LNCAP (cell line): ENCODE measurements at regions not wholly inside any gene's neighbourhood (a gene's known extent, or its start where the extent isn't known, plus 50 kb on each side); places are given as distances from the start of the nearest gene placed in this dataset.

Experiments
- CTCF ChIP-seq: fragments of 450-650 bp; IDR thresholded peaks from 2 replicates; pipeline ENCODE4 v1.5.1; 2017; ENCODE audit warnings: mild to moderate bottlenecking

GRCh38 chr2:66888246-66888645 lies 453.3 kb downstream of the MEIS1 start:
- TF ChIP-seq CTCF, result no peak

- no peak for TF ChIP-seq CTCF
Measured at GRCh38 chr2:66888791-66889631, 454.1 kb downstream of the MEIS1 start.

- no peak for TF ChIP-seq CTCF
Measured at GRCh38 chr2:66889632-66889882, 454.6 kb downstream of the MEIS1 start.

GRCh38 chr2:66890166-66890742 lies 455.3 kb downstream of the MEIS1 start:
- no peak for TF ChIP-seq CTCF

GRCh38 chr2:66895206-66895605 lies 460.3 kb downstream of the MEIS1 start:
- TF ChIP-seq CTCF, result no peak

GRCh38 chr2:66896131-66896530 lies 461.2 kb downstream of the MEIS1 start:
- no peak for TF ChIP-seq CTCF

GRCh38 chr2:66897181-66897580 lies 462.3 kb downstream of the MEIS1 start:
- TF ChIP-seq CTCF, result no peak
